DND-41 (cell line): ENCODE measurements at regions not wholly inside any gene's neighbourhood (a gene's known extent, or its start where the extent isn't known, plus 50 kb on each side); places are given as distances from the start of the nearest gene placed in this dataset.

ENCODE experiments used
- ATAC-seq: fragments of 200-7000 bp; cut with Tn5 transposase; 3 replicates; pipeline ENCODE4 v1.9.1; 2021; ENCODE audit warnings: low read depth; ENCODE audit not compliant: insufficient read depth
- DNase-seq: peaks from one replicate; pipeline ENCODE4 v3.0.0-alpha.2; 2020
- H2AFZ ChIP-seq: 2 replicates; pipeline ENCODE4 v1.6.0; 2012; ENCODE audit warnings: low read depth, low read length
- H3K27ac ChIP-seq: 2 replicates; pipeline ENCODE4 v1.5.1; 2012; ENCODE audit warnings: low read length, inconsistent platforms
- H3K27me3 ChIP-seq: fragments of 200-600 bp; sonication (generic); 2 replicates; pipeline ENCODE4 v1.6.0; 2012; ENCODE audit warnings: low read length, mild to moderate bottlenecking, inconsistent platforms; ENCODE audit not compliant: insufficient read depth, poor library complexity
- H3K36me3 ChIP-seq: 2 replicates; pipeline ENCODE4 v1.5.1; 2012; ENCODE audit warnings: low read length, inconsistent platforms; ENCODE audit not compliant: insufficient read depth
- H3K4me1 ChIP-seq: 2 replicates; pipeline ENCODE4 v1.5.1; 2012; ENCODE audit warnings: mild to moderate bottlenecking, low read length; ENCODE audit not compliant: insufficient read depth
- H3K4me2 ChIP-seq: 2 replicates; pipeline ENCODE4 v1.6.0; 2012; ENCODE audit warnings: mild to moderate bottlenecking, moderate library complexity, low read length, inconsistent platforms; ENCODE audit not compliant: insufficient read depth
- H3K4me3 ChIP-seq, 2 experiments: fragments of 200-600 bp in 1 of 2; shearing (Covaris generic) in 1 of 2; 2 replicates each; pipeline ENCODE4 v1.5.1; 2012 to 2016; ENCODE audit warnings: inconsistent platforms in 2 of 2, low read length in 2 of 2, mild to moderate bottlenecking in 2 of 2, low read depth in 1 of 2, moderate library complexity in 1 of 2
- H3K79me2 ChIP-seq: 2 replicates; pipeline ENCODE4 v1.6.0; 2012; ENCODE audit warnings: low read length, inconsistent platforms; ENCODE audit not compliant: insufficient read depth
- H3K9ac ChIP-seq: 2 replicates; pipeline ENCODE4 v1.6.0; 2012; ENCODE audit warnings: low read depth, mild to moderate bottlenecking, inconsistent platforms, low read length, moderate library complexity
- H3K9me3 ChIP-seq: 2 replicates; pipeline ENCODE4 v1.5.1; 2012; ENCODE audit warnings: low read length, moderate library complexity, mild to moderate bottlenecking, inconsistent platforms; ENCODE audit not compliant: insufficient read depth, severe bottlenecking
- H4K20me1 ChIP-seq: 2 replicates; pipeline ENCODE4 v1.6.0; 2012; ENCODE audit warnings: low read length; ENCODE audit not compliant: insufficient read depth
- CTCF ChIP-seq: IDR thresholded peaks from 2 replicates; pipeline ENCODE4 v1.5.1; 2012; ENCODE audit warnings: borderline replicate concordance, low read length, moderate library complexity, mild to moderate bottlenecking; ENCODE audit not compliant: poor library complexity, severe bottlenecking; ENCODE audit errors: extremely low read depth
- EZH2 ChIP-seq: IDR thresholded peaks from 3 replicates; pipeline ENCODE4 v1.6.1; 2012; ENCODE audit warnings: borderline replicate concordance, low read depth, mild to moderate bottlenecking, moderate library complexity, low read length, inconsistent platforms; ENCODE audit not compliant: severe bottlenecking

- no peak overlapping the region for H3K4me2 ChIP-seq
- no peak overlapping the region for H2AFZ ChIP-seq
- no peaks in the 10 kb centered on the region for H3K36me3 ChIP-seq
- H3K79me2 ChIP-seq, result no peaks in the 10 kb centered on the region
- no peak for ATAC-seq
- H3K4me3 ChIP-seq, result no peak overlapping the region
- no peaks in the 10 kb centered on the region for H4K20me1 ChIP-seq
- TF ChIP-seq EZH2, result no peak
- TF ChIP-seq CTCF, result no peak
- no peak overlapping the region for H3K9ac ChIP-seq
- no peaks in the 10 kb centered on the region for H3K9me3 ChIP-seq
- DNase-seq, result no peak
- no peaks in the 10 kb centered on the region for H3K4me1 ChIP-seq
- H3K27ac ChIP-seq, result no peak overlapping the region
- no peaks in the 10 kb centered on the region for H3K27me3 ChIP-seq
Measured at GRCh38 chr17:13740686-13741085, 139.0 kb upstream of the HS3ST3A1 start.

- TF ChIP-seq EZH2, result no peak
- TF ChIP-seq CTCF, result no peak
- H3K4me3 ChIP-seq, result no peak overlapping the region
- no peak overlapping the region for H3K4me2 ChIP-seq
- H3K79me2 ChIP-seq, result no peaks in the 10 kb centered on the region
- H3K9ac ChIP-seq, result no peak overlapping the region
- DNase-seq (no peak), ATAC-seq (no peak)
- no peaks in the 10 kb centered on the region for H4K20me1 ChIP-seq
- no peak overlapping the region for H2AFZ ChIP-seq
- H3K36me3 ChIP-seq, result no peaks in the 10 kb centered on the region
- H3K9me3 ChIP-seq, result no peaks in the 10 kb centered on the region
- H3K27me3 ChIP-seq, result no peaks in the 10 kb centered on the region
- H3K4me1 ChIP-seq, result no peaks in the 10 kb centered on the region
- no peak overlapping the region for H3K27ac ChIP-seq
Measured at GRCh38 chr17:13741744-13742143, 140.0 kb upstream of the HS3ST3A1 start.

DNA sequence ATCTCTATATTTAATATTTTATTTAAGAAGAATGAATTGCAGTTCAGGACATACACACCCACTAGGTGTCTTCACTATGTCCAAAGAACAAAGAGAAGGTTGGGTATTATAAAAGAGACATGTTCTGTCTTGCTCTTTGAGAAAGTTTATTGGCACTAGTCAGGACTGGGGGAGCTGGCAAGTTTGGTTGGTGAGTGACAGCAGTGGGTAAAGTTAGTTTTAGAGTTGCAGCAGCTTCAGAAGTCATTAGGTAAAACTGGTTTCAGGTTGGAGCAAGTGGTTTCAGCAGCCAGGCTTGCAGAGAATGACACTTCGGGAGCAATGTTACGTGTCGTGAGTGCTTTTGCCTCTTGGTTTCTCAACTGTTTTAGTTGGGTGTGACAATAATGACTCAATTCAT lies 142.2 kb upstream of the HS3ST3A1 start:
- Histone ChIP-seq H3K9ac (no peak overlapping the region), H3K4me2 (no peak overlapping the region), H3K4me3 (no peak overlapping the region), H3K4me1 (no peaks in the 10 kb centered on the region), H3K9me3 (no peaks in the 10 kb centered on the region), H2AFZ (no peak overlapping the region), H4K20me1 (no peaks in the 10 kb centered on the region), H3K27me3 (no peaks in the 10 kb centered on the region), H3K36me3 (no peaks in the 10 kb centered on the region), H3K27ac (no peak overlapping the region), H3K79me2 (no peaks in the 10 kb centered on the region)
- TF ChIP-seq EZH2, result no peak
- TF ChIP-seq CTCF, result no peak
- DNase-seq (no peak), ATAC-seq (no peak)

DNA sequence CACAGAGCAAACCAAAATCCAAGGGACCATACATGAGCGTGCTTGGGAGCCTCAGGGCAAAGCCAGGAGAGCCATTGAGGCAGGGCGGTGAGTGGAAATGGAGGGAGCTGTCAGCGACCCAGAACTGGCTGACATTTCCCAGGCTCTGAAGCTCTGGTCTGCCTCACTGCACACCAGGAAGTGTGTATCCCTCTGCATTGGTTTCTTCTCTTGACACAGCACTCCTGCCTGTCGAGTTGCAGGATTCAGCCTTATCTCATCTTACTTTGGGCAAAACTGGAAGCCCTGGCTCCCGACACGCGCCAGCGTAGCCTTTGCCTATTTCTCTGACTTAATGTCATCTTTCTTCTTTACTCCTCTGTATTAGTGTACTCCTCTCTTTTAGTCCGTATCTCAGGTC lies 144.7 kb upstream of the HS3ST3A1 start:
- no peak overlapping the region for H3K4me3 ChIP-seq
- H3K9me3 ChIP-seq, result no peaks in the 10 kb centered on the region
- H4K20me1 ChIP-seq, result no peaks in the 10 kb centered on the region
- H3K27ac ChIP-seq, result no peak overlapping the region
- TF ChIP-seq EZH2 (no peak), CTCF (no peak)
- no peak for DNase-seq
- H3K4me2 ChIP-seq, result no peak overlapping the region
- no peak for ATAC-seq
- no peaks in the 10 kb centered on the region for H3K79me2 ChIP-seq
- H2AFZ ChIP-seq, result no peak overlapping the region
- H3K4me1 ChIP-seq, result no peaks in the 10 kb centered on the region
- no peak overlapping the region for H3K9ac ChIP-seq
- H3K27me3 ChIP-seq, result no peaks in the 10 kb centered on the region
- H3K36me3 ChIP-seq, result no peaks in the 10 kb centered on the region
